ENCODE measurements at regions not wholly inside any gene's neighbourhood (a gene's known extent, or its start where the extent isn't known, plus 50 kb on each side); places are given as distances from the start of the nearest gene placed in this dataset.
"Not testable (repeated sequence)": the region's sequence is repeated elsewhere in the genome, so short reads cannot be mapped to it uniquely, and the experiment has no call there.

GRCh38 chr4:4021161-4021560, 205.6 kb downstream of the OTOP1 start:
- H3K4me1 ChIP-seq (ENCODE audit: insufficient read depth, low read length, poor library complexity, severe bottlenecking); DNase-seq (ENCODE audit: low spot score); CTCF ChIA-PET; H3K27ac ChIP-seq (ENCODE audit: low read depth, low read length, poor library complexity, severe bottlenecking); H3K36me3 ChIP-seq (ENCODE audit: insufficient read depth, low read length, poor library complexity, severe bottlenecking); BruUV-seq (replicated peaks); intact Hi-C loops (cut with micrococcal nuclease; ENCODE audit: unreplicated experiment); H3K4me3 ChIP-seq (ENCODE audit: low read depth, low read length, poor library complexity, severe bottlenecking); POLR2A ChIA-PET (ENCODE audit: low non-redundant PET); H3K9me3 ChIP-seq (ENCODE audit: low read depth, low read length, poor library complexity, severe bottlenecking); H3K27me3 ChIP-seq (replicated peaks; ENCODE audit: insufficient read depth, low read depth, low read length, poor library complexity): not testable (repeated sequence)

GRCh38 chr4:4026708-4027107, 200.0 kb downstream of the OTOP1 start:
- H3K4me3 ChIP-seq (ENCODE audit: low read depth, low read length, poor library complexity, severe bottlenecking); CTCF ChIA-PET; BruUV-seq (replicated peaks); POLR2A ChIA-PET (ENCODE audit: low non-redundant PET); H3K27ac ChIP-seq (ENCODE audit: low read depth, low read length, poor library complexity, severe bottlenecking); H3K36me3 ChIP-seq (ENCODE audit: insufficient read depth, low read length, poor library complexity, severe bottlenecking); H3K9me3 ChIP-seq (ENCODE audit: low read depth, low read length, poor library complexity, severe bottlenecking); H3K4me1 ChIP-seq (ENCODE audit: insufficient read depth, low read length, poor library complexity, severe bottlenecking); H3K27me3 ChIP-seq (replicated peaks; ENCODE audit: insufficient read depth, low read depth, low read length, poor library complexity); intact Hi-C loops (cut with micrococcal nuclease; ENCODE audit: unreplicated experiment): not testable (repeated sequence)
- peak; percentile 19 for DNase-seq (ENCODE audit: low spot score)

GRCh38 chr4:4028752-4029151, 198.0 kb downstream of the OTOP1 start:
- H3K4me3 ChIP-seq (ENCODE audit: low read depth, low read length, poor library complexity, severe bottlenecking); intact Hi-C loops (cut with micrococcal nuclease; ENCODE audit: unreplicated experiment); H3K4me1 ChIP-seq (ENCODE audit: insufficient read depth, low read length, poor library complexity, severe bottlenecking); H3K27ac ChIP-seq (ENCODE audit: low read depth, low read length, poor library complexity, severe bottlenecking); H3K27me3 ChIP-seq (replicated peaks; ENCODE audit: insufficient read depth, low read depth, low read length, poor library complexity); POLR2A ChIA-PET (ENCODE audit: low non-redundant PET); H3K36me3 ChIP-seq (ENCODE audit: insufficient read depth, low read length, poor library complexity, severe bottlenecking); H3K9me3 ChIP-seq (ENCODE audit: low read depth, low read length, poor library complexity, severe bottlenecking); CTCF ChIA-PET; DNase-seq (ENCODE audit: low spot score); BruUV-seq (replicated peaks): not testable (repeated sequence)

- intact Hi-C loops (cut with micrococcal nuclease; ENCODE audit: unreplicated experiment); BruUV-seq (replicated peaks); POLR2A ChIA-PET (ENCODE audit: low non-redundant PET); H3K4me1 ChIP-seq (ENCODE audit: insufficient read depth, low read length, poor library complexity, severe bottlenecking); H3K9me3 ChIP-seq (ENCODE audit: low read depth, low read length, poor library complexity, severe bottlenecking); H3K4me3 ChIP-seq (ENCODE audit: low read depth, low read length, poor library complexity, severe bottlenecking); CTCF ChIA-PET; DNase-seq (ENCODE audit: low spot score); H3K27me3 ChIP-seq (replicated peaks; ENCODE audit: insufficient read depth, low read depth, low read length, poor library complexity); H3K36me3 ChIP-seq (ENCODE audit: insufficient read depth, low read length, poor library complexity, severe bottlenecking); H3K27ac ChIP-seq (ENCODE audit: low read depth, low read length, poor library complexity, severe bottlenecking): not testable (repeated sequence)
Observed at GRCh38 chr4:4030509-4030908, 196.2 kb downstream of the OTOP1 start.

- H3K36me3 ChIP-seq (ENCODE audit: insufficient read depth, low read length, poor library complexity, severe bottlenecking); POLR2A ChIA-PET (ENCODE audit: low non-redundant PET); H3K27me3 ChIP-seq (replicated peaks; ENCODE audit: insufficient read depth, low read depth, low read length, poor library complexity); intact Hi-C loops (cut with micrococcal nuclease; ENCODE audit: unreplicated experiment); H3K27ac ChIP-seq (ENCODE audit: low read depth, low read length, poor library complexity, severe bottlenecking); CTCF ChIA-PET; H3K9me3 ChIP-seq (ENCODE audit: low read depth, low read length, poor library complexity, severe bottlenecking); BruUV-seq (replicated peaks); H3K4me3 ChIP-seq (ENCODE audit: low read depth, low read length, poor library complexity, severe bottlenecking); DNase-seq (ENCODE audit: low spot score); H3K4me1 ChIP-seq (ENCODE audit: insufficient read depth, low read length, poor library complexity, severe bottlenecking): not testable (repeated sequence)
Observed at GRCh38 chr4:4031446-4032135, 195.1 kb downstream of the OTOP1 start.

- H3K4me3 ChIP-seq (ENCODE audit: low read depth, low read length, poor library complexity, severe bottlenecking); BruUV-seq (replicated peaks); intact Hi-C loops (cut with micrococcal nuclease; ENCODE audit: unreplicated experiment); H3K27ac ChIP-seq (ENCODE audit: low read depth, low read length, poor library complexity, severe bottlenecking); CTCF ChIA-PET; H3K27me3 ChIP-seq (replicated peaks; ENCODE audit: insufficient read depth, low read depth, low read length, poor library complexity); H3K9me3 ChIP-seq (ENCODE audit: low read depth, low read length, poor library complexity, severe bottlenecking); H3K4me1 ChIP-seq (ENCODE audit: insufficient read depth, low read length, poor library complexity, severe bottlenecking); POLR2A ChIA-PET (ENCODE audit: low non-redundant PET); DNase-seq (ENCODE audit: low spot score); H3K36me3 ChIP-seq (ENCODE audit: insufficient read depth, low read length, poor library complexity, severe bottlenecking): not testable (repeated sequence)
Observed at GRCh38 chr4:4032364-4032763, 194.4 kb downstream of the OTOP1 start.

GRCh38 chr4:4032801-4033605, 193.7 kb downstream of the OTOP1 start:
- POLR2A ChIA-PET (ENCODE audit: low non-redundant PET); DNase-seq (ENCODE audit: low spot score); H3K4me1 ChIP-seq (ENCODE audit: insufficient read depth, low read length, poor library complexity, severe bottlenecking); H3K36me3 ChIP-seq (ENCODE audit: insufficient read depth, low read length, poor library complexity, severe bottlenecking); H3K4me3 ChIP-seq (ENCODE audit: low read depth, low read length, poor library complexity, severe bottlenecking); H3K27me3 ChIP-seq (replicated peaks; ENCODE audit: insufficient read depth, low read depth, low read length, poor library complexity); H3K9me3 ChIP-seq (ENCODE audit: low read depth, low read length, poor library complexity, severe bottlenecking); BruUV-seq (replicated peaks); H3K27ac ChIP-seq (ENCODE audit: low read depth, low read length, poor library complexity, severe bottlenecking); intact Hi-C loops (cut with micrococcal nuclease; ENCODE audit: unreplicated experiment); CTCF ChIA-PET: not testable (repeated sequence)

Data from A673 (cell line).